ENCODE measurements at regions not wholly inside any gene's neighbourhood (a gene's known extent, or its start where the extent isn't known, plus 50 kb on each side); places are given as distances from the start of the nearest gene placed in this dataset.

GRCh38 chrX:40310447-40310846 lies 212.7 kb upstream of the BCOR start:
- H3K27ac ChIP-seq (ENCODE audit: low read length in 2 of 2) = no peak overlapping the region
- Mint-ChIP-seq H3K4me1 (no peaks in the 10 kb centered on the region), H3K4me3 (no peak overlapping the region), H3K27ac (no peak overlapping the region), H3K9me3 (ENCODE audit: insufficient read depth) (no peaks in the 10 kb centered on the region), H3K27me3 (no peaks in the 10 kb centered on the region)
- no peaks in the 10 kb centered on the region for H3K4me1 ChIP-seq (ENCODE audit: control insufficient read depth in 2 of 2, insufficient read depth in 2 of 2, low read length in 2 of 2)
- no peak for TF ChIP-seq EZH2 (IDR thresholded peaks at IDR 0.05; ENCODE audit: borderline replicate concordance, insufficient read depth, low read depth, low read length, poor library complexity, severe bottlenecking)
- TF ChIP-seq, protein P1, sequence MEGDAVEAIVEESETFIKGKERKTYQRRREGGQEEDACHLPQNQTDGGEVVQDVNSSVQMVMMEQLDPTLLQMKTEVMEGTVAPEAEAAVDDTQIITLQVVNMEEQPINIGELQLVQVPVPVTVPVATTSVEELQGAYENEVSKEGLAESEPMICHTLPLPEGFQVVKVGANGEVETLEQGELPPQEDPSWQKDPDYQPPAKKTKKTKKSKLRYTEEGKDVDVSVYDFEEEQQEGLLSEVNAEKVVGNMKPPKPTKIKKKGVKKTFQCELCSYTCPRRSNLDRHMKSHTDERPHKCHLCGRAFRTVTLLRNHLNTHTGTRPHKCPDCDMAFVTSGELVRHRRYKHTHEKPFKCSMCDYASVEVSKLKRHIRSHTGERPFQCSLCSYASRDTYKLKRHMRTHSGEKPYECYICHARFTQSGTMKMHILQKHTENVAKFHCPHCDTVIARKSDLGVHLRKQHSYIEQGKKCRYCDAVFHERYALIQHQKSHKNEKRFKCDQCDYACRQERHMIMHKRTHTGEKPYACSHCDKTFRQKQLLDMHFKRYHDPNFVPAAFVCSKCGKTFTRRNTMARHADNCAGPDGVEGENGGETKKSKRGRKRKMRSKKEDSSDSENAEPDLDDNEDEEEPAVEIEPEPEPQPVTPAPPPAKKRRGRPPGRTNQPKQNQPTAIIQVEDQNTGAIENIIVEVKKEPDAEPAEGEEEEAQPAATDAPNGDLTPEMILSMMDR (IDR thresholded peaks at IDR 0.05) = no peak
- POLR2A ChIA-PET = no interaction called here
- DNase-seq (no peak), ATAC-seq (ENCODE audit: low read depth) (no peak)
- no peak overlapping the region for H2AFZ ChIP-seq (ENCODE audit: insufficient read depth, low read depth, low read length, poor library complexity, severe bottlenecking)
- H3K4me2 ChIP-seq (replicated peaks; ENCODE audit: low read depth, low read length, poor library complexity, severe bottlenecking) = no peak overlapping the region
- no peak overlapping the region for H3K4me3 ChIP-seq (ENCODE audit: control extremely low read depth in 1 of 5, extremely low read depth in 1 of 5, insufficient read depth in 1 of 5, low read depth in 2 of 5, low read length in 4 of 5)
- H4K20me1 ChIP-seq (ENCODE audit: control insufficient read depth, insufficient read depth, low read length, poor library complexity, severe bottlenecking) = no peaks in the 10 kb centered on the region
- CTCF ChIA-PET = no interaction called here
- H3K36me3 ChIP-seq (replicated peaks in 1 of 2; ENCODE audit: control extremely low read depth in 1 of 2, control insufficient read depth in 1 of 2, extremely low read depth in 1 of 2, insufficient read depth in 2 of 2, low read length in 1 of 2) = no peaks in the 10 kb centered on the region
- H3K9me3 ChIP-seq (ENCODE audit: control extremely low read depth in 1 of 3, control insufficient read depth in 2 of 3, insufficient read depth in 1 of 3, low read length in 2 of 3) = peaks cover 0 to 13% (median 0%) of the 10 kb centered on the region in 3 donors
- intact Hi-C loops (cut with micrococcal nuclease) = no loop called here
- H3K79me2 ChIP-seq (ENCODE audit: control insufficient read depth, insufficient read depth, low read length) = no peaks in the 10 kb centered on the region
- H3K27me3 ChIP-seq (replicated peaks in 1 of 4; ENCODE audit: control extremely low read depth in 1 of 4, control insufficient read depth in 3 of 4, insufficient read depth in 4 of 4, low read length in 3 of 4) = no peaks in the 10 kb centered on the region
- no CpG with 5 or more reads among the region's 5 CpGs for whole genome bisulfite sequencing (ENCODE audit: insufficient coverage)
- no peak overlapping the region for H3K9ac ChIP-seq (ENCODE audit: low read length)

- CTCF ChIA-PET = no interaction called here
- Histone ChIP-seq H3K27me3 (replicated peaks in 1 of 4; ENCODE audit: control extremely low read depth in 1 of 4, control insufficient read depth in 3 of 4, insufficient read depth in 4 of 4, low read length in 3 of 4) (no peaks in the 10 kb centered on the region), H3K4me3 (ENCODE audit: control extremely low read depth in 1 of 5, extremely low read depth in 1 of 5, insufficient read depth in 1 of 5, low read depth in 2 of 5, low read length in 4 of 5) (no peak overlapping the region), H4K20me1 (ENCODE audit: control insufficient read depth, insufficient read depth, low read length, poor library complexity, severe bottlenecking) (no peaks in the 10 kb centered on the region), H3K9ac (ENCODE audit: low read length) (no peak overlapping the region), H3K27ac (ENCODE audit: low read length in 2 of 2) (no peak overlapping the region), H3K9me3 (ENCODE audit: control extremely low read depth in 1 of 3, control insufficient read depth in 2 of 3, insufficient read depth in 1 of 3, low read length in 2 of 3) (peaks cover 0 to 10% (median 0%) of the 10 kb centered on the region in 3 donors), H3K4me2 (replicated peaks; ENCODE audit: low read depth, low read length, poor library complexity, severe bottlenecking) (no peak overlapping the region), H3K79me2 (ENCODE audit: control insufficient read depth, insufficient read depth, low read length) (no peaks in the 10 kb centered on the region), H3K4me1 (ENCODE audit: control insufficient read depth in 2 of 2, insufficient read depth in 2 of 2, low read length in 2 of 2) (no peaks in the 10 kb centered on the region), H2AFZ (ENCODE audit: insufficient read depth, low read depth, low read length, poor library complexity, severe bottlenecking) (no peak overlapping the region), H3K36me3 (replicated peaks in 1 of 2; ENCODE audit: control extremely low read depth in 1 of 2, control insufficient read depth in 1 of 2, extremely low read depth in 1 of 2, insufficient read depth in 2 of 2, low read length in 1 of 2) (no peaks in the 10 kb centered on the region)
- intact Hi-C loops (cut with micrococcal nuclease) = no loop called here
- Mint-ChIP-seq H3K27me3 (no peaks in the 10 kb centered on the region), H3K9me3 (ENCODE audit: insufficient read depth) (no peaks in the 10 kb centered on the region), H3K27ac (no peak overlapping the region), H3K4me3 (no peak overlapping the region), H3K4me1 (no peaks in the 10 kb centered on the region)
- no peak for ATAC-seq (ENCODE audit: low read depth)
- POLR2A ChIA-PET = no interaction called here
- WGBS (ENCODE audit: insufficient coverage) = 98% methylated on average over 6 of the region's 7 CpGs
- no peak for DNase-seq
- TF ChIP-seq, protein P1 (IDR thresholded peaks at IDR 0.05) = no peak
- TF ChIP-seq EZH2 (IDR thresholded peaks at IDR 0.05; ENCODE audit: borderline replicate concordance, insufficient read depth, low read depth, low read length, poor library complexity, severe bottlenecking) = no peak
Measured at GRCh38 chrX:40310016-40310415, 212.3 kb upstream of the BCOR start.
